GM04503 (cell line): ENCODE measurements at regions not wholly inside any gene's neighbourhood (a gene's known extent, or its start where the extent isn't known, plus 50 kb on each side); places are given as distances from the start of the nearest gene placed in this dataset.
A peak's percentile ranks its signal among the peaks of the same experiment; 100 is the strongest.
"Not testable (repeated sequence)": the region's sequence is repeated elsewhere in the genome, so short reads cannot be mapped to it uniquely, and the experiment has no call there.

Experiments
- DNase-seq: peaks from one replicate; pipeline ENCODE4 v3.0.0-alpha.2; 2012; ENCODE audit warnings: low read depth

DNA sequence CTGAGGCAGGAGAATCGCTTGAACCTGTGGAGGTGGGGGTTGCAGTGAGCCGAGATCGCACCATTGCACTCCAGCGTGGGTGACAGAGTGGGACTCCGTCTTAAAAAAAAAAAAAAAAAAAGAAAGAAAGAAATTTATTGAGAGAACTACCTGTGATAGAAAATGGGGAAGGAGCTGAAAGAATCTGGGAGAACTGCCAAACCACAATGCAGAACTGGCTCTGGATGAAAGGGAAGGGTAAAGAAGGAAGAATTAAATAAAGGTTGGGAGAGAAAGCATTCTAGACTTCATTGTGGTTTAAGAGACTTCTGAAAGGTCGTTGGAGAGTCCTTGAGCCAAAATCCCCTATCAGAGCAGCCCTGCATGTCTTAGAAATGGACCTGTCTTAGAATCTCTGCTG is 567.9 kb upstream of the HTR2C start:
- no peak for DNase-seq

DNA sequence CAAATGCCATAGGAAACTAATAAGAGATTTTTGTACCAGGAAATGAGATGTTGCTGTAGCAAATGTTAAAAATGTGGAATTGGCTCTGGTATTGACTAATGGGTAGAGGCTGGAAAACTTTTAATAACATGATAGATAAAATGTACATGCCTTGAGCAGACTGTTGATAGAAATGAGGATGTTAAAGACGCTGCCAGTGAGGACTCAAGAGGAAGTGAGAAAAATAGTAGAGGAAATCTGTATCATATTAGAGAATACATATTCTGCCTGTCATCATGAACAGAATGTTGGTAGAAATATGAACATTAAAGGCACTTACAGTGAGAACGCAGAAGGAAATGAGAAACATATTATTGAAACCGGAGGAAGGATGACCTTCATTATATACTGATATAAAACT is 577.2 kb upstream of the HTR2C start:
- DNase-seq, result no peak

DNA sequence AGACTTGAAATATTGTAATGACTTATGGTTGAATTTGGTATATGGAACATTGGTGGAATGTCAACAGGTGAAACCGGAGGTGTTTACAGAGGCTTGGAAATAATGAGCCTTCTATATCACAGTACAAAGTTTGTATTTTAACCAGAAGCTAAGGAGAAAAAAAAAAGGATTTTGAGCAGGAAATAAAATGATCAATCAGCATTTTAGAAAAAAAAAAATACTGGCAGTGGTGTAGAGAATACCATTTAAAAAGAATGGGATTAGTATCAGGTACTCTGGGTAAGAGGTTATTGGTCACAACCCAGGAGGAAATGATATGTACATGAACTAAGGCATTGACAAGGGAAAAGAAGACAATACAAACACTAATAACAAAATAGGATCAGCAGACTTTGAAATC is 587.1 kb upstream of the HTR2C start:
- no peak for DNase-seq

DNA sequence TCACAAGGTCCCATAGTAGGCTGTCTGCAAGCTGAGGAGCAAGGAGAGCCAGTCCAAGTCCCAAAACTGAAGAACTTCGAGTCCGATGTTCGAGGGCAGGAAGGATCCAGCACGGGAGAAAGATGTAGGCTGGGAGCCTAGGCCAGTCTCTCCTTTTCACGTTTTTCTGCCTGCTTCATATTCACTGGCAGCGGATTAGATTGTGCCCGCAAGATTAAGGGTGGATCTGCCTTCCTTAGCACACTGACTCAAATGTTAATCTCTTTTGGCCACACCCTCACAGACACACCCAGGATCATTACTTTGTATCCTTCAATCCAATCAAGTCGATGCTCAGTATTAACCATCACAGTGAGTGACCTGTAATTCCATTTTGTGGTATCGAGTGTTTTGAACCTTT is 592.2 kb upstream of the HTR2C start:
- not testable (repeated sequence) for DNase-seq

DNA sequence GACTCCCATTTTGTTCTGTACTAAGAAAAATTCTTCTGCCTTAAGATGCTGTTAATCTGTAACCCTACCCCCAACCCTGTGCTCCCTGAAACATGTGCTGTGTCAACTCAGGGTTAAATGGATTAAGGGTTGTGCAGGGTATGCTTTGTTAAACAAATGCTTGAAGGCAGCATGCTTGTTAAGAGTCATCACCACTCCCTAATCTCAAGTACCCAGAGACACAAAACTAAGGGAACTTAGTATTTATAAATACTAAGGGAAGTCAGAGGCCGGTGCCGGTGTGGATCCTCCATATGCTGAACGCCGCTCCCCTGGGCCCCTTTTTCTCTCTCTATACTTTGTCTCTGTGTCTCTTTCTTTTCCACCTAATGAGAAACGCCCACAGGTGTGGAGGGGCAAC is 593.2 kb upstream of the HTR2C start:
- not testable (repeated sequence) for DNase-seq

DNA sequence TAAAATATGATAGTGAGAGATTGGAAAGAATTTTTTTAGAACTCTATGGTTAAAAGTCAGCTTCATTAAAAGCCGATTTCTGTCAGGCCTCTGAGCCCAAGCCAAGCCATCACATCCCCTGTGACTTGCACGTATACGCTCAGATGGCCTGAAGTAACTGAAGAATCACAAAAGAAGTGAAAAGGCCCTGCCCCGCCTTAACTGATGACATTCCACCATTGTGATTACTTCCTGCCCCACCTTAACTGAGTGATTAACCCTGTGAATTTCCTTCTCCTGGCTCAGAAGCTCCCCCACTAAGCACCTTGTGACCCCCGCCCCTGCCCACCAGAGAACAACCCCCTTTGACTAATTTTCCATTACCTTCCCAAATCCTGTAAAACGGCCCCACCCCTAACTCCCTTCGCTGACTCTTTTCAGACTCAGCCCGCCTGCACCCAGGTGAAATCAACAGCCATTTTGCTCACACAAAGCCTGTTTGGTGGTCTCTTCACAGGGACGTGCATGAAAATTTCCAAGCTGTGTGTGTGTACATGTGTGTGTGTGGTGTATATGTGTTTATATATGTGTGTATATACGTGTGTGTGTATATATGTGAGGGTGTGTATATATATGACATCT is 595.5 kb upstream of the HTR2C start:
- not testable (repeated sequence) for DNase-seq

DNA sequence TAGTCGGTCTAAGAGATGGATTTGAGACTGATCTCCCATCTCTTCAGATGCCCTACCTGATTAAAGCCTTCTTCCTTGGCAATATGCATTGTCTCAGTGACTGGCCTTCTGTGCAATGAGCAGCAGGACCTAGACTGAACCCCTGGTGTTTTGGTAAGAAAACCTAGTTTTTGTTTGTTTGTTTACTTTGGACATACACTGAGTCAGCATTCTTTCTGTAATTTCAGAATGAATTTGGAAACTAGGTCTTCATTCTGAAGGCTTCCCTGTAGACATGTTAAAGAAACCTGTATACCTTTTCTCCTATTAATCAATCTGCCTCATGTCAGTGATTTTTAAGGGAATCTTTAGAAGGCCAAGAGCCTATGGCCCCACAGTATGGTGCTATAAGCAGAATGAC is 597.5 kb upstream of the HTR2C start:
- no peak for DNase-seq

DNA sequence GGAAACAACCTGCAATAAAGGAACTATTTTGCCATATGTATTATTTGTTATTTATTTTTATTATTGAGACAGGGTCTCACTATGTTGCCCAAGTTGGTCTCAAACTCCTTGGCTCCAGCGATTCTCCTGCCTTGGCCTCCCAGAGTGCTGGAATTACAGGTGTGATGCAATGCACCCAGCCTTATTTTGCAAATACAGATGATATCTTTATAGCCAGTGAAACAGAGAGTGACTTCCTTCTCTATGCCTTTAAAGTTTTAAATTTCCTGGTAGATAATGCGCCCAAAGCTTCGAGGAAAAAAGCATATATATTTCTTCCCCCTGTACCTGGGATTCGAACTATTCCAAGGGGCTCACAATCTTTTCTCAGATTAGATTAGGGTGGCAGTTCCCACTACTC is 601.1 kb upstream of the HTR2C start:
- no peak for DNase-seq

DNA sequence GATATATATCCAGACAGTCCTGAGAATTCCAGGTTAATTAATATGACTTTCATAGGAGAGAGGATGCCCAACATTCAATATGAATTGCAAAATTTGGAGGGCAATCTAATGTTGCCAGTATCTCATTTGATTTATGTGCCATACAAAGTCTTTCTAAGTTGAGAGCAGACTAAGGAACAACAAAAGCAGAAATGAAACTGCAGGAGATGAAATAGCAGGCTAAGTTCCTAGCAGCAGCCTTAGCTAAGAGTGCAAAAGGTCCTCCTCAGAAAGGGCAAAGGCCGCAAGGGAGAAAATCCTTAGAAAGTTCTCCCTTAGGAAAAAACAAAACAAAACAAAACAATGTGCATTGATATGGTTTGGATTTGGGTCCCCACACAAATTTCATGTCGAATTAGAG is 602.9 kb upstream of the HTR2C start:
- DNase-seq, result no peak

DNA sequence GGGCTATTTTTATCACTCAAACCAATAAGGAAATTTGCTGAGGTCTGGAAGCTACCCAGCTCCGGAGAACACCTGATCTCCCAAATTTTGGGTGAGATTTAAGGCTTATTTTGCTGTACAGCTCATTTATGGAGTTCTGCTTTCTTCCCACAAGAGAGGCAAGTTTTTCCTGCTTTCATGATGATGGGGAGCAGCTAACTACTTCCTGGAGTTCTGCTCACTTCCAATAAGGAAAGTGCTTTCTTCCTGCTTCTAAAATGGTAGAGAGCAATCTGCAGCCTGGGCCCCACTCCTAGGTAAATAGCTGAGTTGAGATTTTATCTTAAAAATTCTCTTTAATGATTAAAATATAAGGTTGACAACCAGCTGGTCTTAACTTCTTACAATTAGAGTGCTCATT is 606.0 kb upstream of the HTR2C start:
- no peak for DNase-seq

DNA sequence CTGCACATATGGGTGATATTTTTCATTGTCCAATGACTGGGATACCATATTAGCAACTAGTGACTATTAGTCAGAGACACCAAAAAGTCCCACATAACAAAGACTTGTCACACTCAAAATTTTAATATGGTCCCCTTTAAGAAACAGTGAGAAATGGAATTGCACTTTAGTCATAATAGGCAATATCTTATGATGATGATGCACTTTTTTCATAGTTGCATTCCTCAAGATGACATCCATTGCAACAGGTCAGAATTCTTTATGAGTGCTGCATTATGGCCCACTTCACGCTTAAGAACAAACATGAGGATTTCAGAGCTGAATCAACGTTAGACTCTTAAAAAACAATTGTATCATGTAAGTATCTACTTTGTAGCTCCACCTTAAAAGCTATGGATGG is 608.4 kb upstream of the HTR2C start:
- no peak for DNase-seq

DNA sequence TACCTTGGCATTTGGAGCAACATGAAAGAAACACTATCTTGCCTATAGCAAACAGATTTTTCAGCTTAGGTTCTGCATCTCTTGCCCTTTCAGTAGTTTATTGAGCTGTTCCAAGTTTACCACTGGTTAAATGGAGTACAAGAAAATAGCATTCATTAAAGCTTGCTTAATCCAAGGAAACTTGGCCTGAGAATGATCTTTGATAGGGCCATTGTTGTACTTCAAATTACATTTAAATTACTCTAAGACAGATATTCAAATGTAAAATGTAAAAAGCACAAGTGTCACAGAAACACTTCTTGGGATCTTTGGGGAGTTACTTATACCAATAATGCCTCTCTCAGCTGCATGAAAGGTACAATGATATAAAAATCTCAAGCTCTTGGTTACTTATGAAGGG is 609.0 kb upstream of the HTR2C start:
- DNase-seq, result no peak

DNA sequence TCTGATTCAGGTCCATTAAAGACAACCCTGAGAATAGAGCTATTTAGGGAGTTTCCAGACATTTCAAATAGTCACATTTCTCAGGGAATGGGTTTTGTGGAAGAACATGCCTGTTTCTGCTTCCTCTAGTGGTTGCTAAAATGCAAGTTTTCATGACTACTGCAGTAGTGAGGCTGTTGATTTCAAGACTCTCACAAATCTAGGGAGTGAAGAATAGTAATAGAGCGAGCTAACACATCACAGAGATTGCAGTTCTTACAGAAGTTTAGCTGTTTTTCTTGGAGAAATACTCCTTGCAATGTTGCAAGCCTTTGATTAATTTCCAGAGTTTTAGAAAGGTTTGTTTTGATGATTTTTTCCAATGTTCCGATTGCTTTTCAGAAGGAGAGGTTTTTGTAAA is 610.2 kb upstream of the HTR2C start:
- no peak for DNase-seq

DNA sequence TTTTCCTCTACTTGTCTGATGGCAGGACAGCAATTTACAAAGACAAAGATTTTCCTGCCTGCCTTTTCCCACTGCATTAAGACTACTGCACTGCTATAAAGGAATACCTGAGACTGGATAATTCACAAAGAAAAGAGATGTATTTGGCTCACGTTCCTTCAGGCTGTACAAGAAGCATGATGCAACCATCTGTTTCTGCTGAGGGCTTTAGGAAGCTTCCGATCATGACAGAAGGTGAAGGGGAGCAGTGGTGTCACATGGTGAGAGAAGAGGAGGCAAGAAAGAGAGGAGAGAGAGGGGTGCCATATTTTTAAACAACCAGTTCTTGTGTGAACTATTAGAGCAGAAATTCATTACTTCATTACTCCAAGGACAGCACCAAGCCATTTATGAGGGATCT is 617.1 kb upstream of the HTR2C start:
- DNase-seq, result no peak

DNA sequence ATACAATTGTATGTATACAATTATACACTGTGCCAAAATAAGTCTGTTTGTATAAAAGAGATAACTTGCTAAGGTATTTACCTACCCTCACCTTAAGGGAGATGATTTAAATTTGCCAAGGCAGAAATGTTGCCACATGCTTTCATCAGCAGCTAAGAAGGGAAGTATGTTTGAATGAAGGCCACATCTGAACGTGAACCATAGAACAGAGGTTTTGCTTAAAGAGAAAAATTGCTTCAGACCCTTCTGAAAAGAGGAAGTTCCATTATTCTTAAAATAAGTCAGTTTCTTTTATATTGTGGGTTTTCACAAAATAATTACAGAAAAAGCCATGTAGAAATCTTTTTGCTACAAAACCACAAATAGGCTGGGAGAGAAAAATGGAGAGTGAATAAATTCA is 621.5 kb upstream of the HTR2C start:
- DNase-seq, result no peak

DNA sequence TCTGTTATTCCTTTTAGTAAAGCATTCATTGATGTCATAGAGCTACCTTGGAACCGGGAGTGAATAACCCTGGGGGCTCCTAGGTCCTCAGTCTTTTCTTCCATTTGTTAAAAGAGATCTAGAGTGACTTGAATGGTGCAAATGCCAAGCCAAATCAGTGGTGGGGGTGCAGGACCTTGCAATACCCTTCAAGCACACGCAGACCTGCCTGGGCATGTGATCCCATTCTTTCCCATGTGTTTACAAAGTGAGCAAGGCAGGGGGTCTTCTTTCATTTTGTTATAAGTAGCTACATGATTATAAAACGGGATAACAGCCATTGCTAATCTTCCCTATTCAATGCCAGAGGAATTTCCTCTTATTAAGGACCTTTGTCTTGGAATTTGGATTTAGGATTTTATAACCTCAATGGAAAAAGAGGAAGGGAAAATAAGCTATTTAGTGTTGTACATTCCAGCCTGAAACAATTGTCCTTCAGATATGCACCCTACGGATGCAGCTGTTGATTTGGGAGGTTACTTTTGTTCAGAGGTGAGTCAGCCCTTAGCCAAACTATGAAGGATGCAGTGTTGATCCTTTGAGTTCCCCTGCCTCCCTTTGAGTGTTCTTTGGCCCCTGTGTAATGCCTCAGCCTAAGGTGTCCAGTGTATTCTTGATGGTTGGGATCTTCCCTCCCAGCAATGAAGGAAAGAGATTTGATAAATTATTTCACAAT is 623.8 kb upstream of the HTR2C start:
- no peak for DNase-seq

DNA sequence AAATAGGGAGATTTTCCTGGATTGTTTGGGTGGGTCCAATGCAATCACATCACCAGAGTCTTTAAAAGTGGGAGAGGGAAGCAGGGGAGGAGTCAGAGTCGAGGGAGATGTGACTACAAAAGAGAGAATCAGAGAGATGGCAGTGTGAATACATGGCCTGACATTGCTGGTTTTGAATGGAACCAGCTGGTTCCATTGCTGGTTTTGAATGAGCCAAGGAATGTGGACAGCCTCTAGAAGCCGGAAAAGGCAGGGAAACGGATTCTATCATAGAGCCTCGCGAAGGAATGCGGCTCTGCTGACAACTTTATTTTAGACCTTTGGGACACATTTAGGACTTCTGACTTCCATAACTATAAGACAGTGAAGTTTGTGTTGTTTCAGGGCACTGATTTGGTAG is 627.0 kb upstream of the HTR2C start:
- DNase-seq, result no peak

DNA sequence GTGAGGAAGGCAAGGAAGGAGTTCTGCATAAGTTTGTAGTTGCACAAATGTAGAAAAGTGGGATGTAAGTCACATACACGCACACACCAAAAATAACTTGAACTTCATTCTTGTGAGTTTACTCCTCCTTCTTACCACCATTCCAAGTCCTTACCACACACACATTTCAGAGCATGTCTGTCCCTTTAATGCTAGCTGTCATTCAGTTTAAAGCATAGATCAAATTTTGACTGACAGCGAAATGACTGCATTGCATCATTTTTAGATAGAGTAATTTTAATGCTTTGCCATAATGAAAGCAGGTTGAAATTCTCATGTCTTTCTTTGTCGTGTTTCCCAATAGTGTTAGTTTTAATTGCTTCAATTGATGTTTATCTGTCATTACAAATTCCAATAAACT is 629.6 kb upstream of the HTR2C start:
- DNase-seq, result no peak

DNA sequence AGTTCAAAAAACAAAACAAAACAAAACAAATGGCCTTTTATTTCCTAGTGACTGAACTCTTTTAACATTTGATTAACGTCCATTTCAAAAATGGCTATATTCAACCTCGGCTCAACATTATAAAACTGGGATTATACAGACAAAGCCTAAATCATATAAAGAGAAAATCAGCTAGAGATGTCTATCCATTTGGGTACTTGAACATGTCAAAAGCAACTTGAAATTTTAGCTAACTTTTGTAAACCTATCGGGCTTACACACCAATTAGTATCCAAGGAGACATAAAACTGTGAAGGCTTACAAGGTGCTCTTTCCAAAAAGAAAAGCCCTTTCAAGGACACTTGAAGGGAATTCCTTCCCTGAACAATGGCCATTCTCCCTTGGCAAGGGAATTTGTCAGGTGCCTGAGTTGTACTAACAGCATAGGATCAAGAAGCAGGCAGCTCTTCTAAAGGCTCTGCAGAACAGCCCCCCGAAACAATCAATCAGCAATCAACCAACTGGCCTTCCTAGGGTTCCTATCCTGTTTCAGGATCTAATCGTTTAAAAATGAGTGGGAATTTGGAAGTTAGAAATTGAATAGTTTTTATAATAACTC is 633.7 kb upstream of the HTR2C start:
- no peak for DNase-seq

DNA sequence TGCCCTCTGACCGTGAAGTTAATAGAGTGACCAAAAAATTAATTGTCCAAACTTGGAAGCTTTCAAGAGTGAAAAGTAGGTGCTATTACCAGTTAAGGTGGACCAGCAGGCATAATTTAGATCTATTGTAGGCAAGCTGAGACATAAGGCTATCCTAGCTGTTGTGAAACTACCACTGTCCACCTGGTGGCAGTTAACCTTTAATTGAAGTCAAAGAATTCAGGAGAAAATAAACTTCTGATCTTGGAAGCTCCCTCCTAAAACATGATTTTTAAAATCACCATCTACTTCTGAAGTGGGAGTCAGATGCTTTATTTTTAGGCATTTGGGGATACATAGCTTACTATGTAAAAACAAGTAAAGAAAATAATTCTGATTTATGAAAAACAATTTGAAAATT is 636.3 kb upstream of the HTR2C start:
- DNase-seq, result no peak

DNA sequence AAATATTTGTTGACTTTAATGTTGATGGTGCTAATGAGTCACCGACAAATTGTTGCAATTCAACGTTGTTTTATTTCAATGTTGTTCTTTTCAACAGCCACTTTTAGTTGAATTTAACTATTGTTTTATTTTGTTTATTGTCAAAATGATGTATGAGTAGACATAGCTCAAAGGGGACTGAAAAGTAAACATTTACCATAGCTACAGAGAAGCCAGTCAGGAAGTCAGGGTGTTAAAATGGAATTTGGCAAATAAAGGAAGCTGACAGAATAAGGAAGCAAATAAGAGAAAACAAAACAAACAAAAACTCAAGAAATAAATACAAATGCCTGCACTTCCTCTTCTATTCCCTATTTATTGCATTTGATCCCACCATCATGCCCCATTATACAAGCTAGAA is 648.4 kb upstream of the HTR2C start:
- DNase-seq, result no peak

DNA sequence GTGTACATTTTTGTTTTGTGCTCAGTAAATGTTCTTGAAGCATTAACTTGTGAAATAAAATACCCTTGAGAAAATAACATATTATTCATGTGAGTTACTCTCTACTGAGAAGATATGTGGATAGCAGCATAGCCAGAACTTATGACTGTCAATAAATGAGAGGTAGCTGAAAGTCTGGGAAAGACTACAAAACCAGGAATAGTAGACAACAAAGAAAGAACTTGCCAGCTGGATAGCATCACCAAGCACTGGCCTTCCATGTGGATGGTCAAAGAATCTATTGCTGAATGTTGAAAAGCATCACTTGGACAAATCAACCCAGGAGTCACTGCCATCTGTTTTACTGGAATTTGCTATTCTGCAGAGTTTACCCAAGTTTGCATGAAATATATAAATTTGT is 650.0 kb upstream of the HTR2C start:
- DNase-seq, result no peak

DNA sequence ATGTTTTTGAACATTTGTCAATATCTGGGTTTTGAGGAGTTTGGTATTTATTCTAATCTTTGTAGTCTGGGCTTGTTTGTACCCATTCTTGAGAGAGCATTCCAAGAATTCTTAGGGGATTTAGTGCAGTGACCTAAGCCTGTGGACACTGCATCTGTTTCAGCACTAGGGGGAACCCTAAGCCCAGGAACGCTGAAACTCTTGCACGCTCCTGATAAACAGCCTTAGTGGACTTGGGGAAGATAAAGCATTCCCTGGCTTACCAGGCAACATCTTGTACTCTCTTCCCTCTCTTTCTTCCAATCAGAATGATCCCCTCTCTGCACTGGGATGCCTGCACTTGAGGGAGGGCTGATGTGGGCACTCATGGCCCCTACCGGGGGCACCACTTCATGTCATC is 654.9 kb upstream of the HTR2C start:
- DNase-seq, result peak; percentile 8

DNA sequence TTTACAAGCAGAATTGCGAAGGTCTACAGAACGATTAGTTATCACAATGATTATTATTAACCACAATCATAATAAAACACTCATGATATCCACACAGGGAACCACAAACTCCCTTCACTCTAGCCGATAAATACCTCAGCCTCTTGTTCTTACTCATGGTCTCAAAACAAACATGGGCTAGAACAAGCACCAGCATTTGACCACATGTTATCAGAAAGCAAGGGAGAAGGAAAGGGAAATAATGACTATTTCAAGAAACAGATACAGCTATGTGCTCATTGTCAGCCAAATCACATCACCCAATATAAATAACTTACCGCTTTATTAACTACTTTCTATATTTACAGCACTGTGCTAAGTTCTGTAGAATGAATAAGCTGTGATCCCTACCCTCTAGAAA is 663.2 kb upstream of the HTR2C start:
- no peak for DNase-seq
